H1 (cell line): ENCODE measurements at regions not wholly inside any gene's neighbourhood (a gene's known extent, or its start where the extent isn't known, plus 50 kb on each side); places are given as distances from the start of the nearest gene placed in this dataset.

ENCODE experiments used
- CTCF ChIA-PET: fragments of 300-600 bp; sonication (Branson Sonifier 250); formaldehyde crosslinking; loops from one replicate; lab custom pipeline; 2021; ENCODE audit not compliant: partially characterized antibody; lab: Charles Lee
- POLR2A ChIA-PET: fragments of 300-600 bp; sonication (Branson Sonifier 250); formaldehyde crosslinking; loops from one replicate; lab custom pipeline; 2021; ENCODE audit warnings: inconsistent platforms; ENCODE audit not compliant: partially characterized antibody; lab: Charles Lee
- DNase-seq, 2 experiments: peaks; one replicate each; pipeline versions ENCODE4 v3.0.0 to v3.0.0-alpha.2; 2010 to 2022; ENCODE audit warnings: low spot score in 2 of 2, low read depth in 1 of 2, mixed read lengths in 1 of 2
- FAIRE-seq: peaks from 2 replicates; lab custom pipeline; 2011; peaks lifted over from hg19 to GRCh38; lab: Jason Lieb, UNC
- H2AFZ ChIP-seq: 2 replicates; pipeline ENCODE4 v1.8.1; 2012; ENCODE audit warnings: low read length, inconsistent platforms
- H2AK5ac ChIP-seq: 2 replicates; pipeline ENCODE4 v1.6.1; 2013; ENCODE audit warnings: low read depth, low read length
- H2BK120ac ChIP-seq: replicated peaks from 2 replicates; pipeline ENCODE3; 2013; ENCODE audit warnings: low read depth, low read length, inconsistent platforms
- H2BK12ac ChIP-seq: 2 replicates; pipeline ENCODE4 v1.6.1; 2013; ENCODE audit warnings: low read depth, low read length
- H2BK15ac ChIP-seq: 2 replicates; pipeline ENCODE4 v1.6.1; 2013; ENCODE audit warnings: low read length
- H2BK20ac ChIP-seq: 2 replicates; pipeline ENCODE4 v1.6.1; 2013; ENCODE audit warnings: low read length
- H2BK5ac ChIP-seq: 2 replicates; pipeline ENCODE4 v1.6.1; 2013; ENCODE audit warnings: low read depth, low read length
- H3K14ac ChIP-seq: 2 replicates; pipeline ENCODE4 v1.6.1; 2013; ENCODE audit warnings: inconsistent platforms; ENCODE audit not compliant: insufficient read length
- H3K18ac ChIP-seq: 2 replicates; pipeline ENCODE4 v1.6.1; 2013; ENCODE audit warnings: low read length; ENCODE audit errors: extremely low read depth
- H3K23ac ChIP-seq: 2 replicates; pipeline ENCODE4 v1.6.1; 2013; ENCODE audit warnings: inconsistent platforms; ENCODE audit not compliant: insufficient read length
- H3K23me2 ChIP-seq: 2 replicates; pipeline ENCODE4 v1.6.1; 2013; ENCODE audit warnings: low read depth, low read length
- H3K27ac ChIP-seq: 2 replicates; pipeline ENCODE4 v1.6.1; 2011; ENCODE audit warnings: low read depth, low read length, inconsistent platforms
- H3K27me3 ChIP-seq, 4 experiments: replicated peaks in 1 of 4; 1 replicate in 1 of 4; 2 replicates in 3 of 4; pipeline versions ENCODE4 v1.6.1 to v1.8.1; 2011 to 2013; ENCODE audit warnings: low read length in 3 of 4, mild to moderate bottlenecking in 3 of 4, inconsistent platforms in 2 of 4, mixed read lengths in 2 of 4, moderate library complexity in 1 of 4; ENCODE audit not compliant: control insufficient read depth in 3 of 4, insufficient read depth in 3 of 4; ENCODE audit errors: extremely low read depth in 1 of 4
- H3K36me3 ChIP-seq, 4 experiments: 2 replicates each; pipeline versions ENCODE4 v1.6.1 to v1.8.1; 2011 to 2013; ENCODE audit warnings: mild to moderate bottlenecking in 4 of 4, low read length in 3 of 4, moderate library complexity in 2 of 4, control low read depth in 1 of 4, inconsistent platforms in 1 of 4; ENCODE audit not compliant: insufficient read depth in 4 of 4, control insufficient read depth in 2 of 4
- H3K4ac ChIP-seq: replicated peaks from 2 replicates; pipeline ENCODE3; 2013; ENCODE audit warnings: low read length, low read depth, mixed read lengths, inconsistent platforms; ENCODE audit not compliant: insufficient read length
- H3K4me1 ChIP-seq, 4 experiments: replicated peaks in 1 of 4; 1 replicate in 1 of 4; 2 replicates in 3 of 4; pipeline versions ENCODE4 v1.6.1 to v1.8.1; 2011 to 2013; ENCODE audit warnings: low read length in 3 of 4, inconsistent platforms in 2 of 4, mixed read lengths in 1 of 4; ENCODE audit not compliant: insufficient read depth in 4 of 4, control insufficient read depth in 3 of 4
- H3K4me2 ChIP-seq, 2 experiments: 2 replicates each; pipeline versions ENCODE4 v1.6.1 to v1.8.1; 2011 to 2013; ENCODE audit warnings: low read depth in 2 of 2, low read length in 2 of 2, control low read depth in 1 of 2, inconsistent platforms in 1 of 2, mild to moderate bottlenecking in 1 of 2; ENCODE audit not compliant: insufficient read depth in 1 of 2
- H3K4me3 ChIP-seq, 4 experiments: fragments of 200-600, 300-600 bp in 1 of 4; sonication (generic), shearing (Covaris generic), sonication (Bioruptor Twin) in 1 of 4; 2 replicates each; pipeline versions ENCODE4 v1.5.1 to v1.8.1; 2011 to 2016; ENCODE audit warnings: low read length in 4 of 4, low read depth in 3 of 4, control low read depth in 2 of 4, inconsistent platforms in 2 of 4, mild to moderate bottlenecking in 2 of 4, mixed read lengths in 1 of 4, moderate library complexity in 1 of 4; ENCODE audit not compliant: insufficient read depth in 2 of 4; ENCODE audit errors: extremely low read depth in 1 of 4
- H3K56ac ChIP-seq: replicated peaks from 2 replicates; pipeline ENCODE3; 2013; ENCODE audit warnings: low read depth, mild to moderate bottlenecking, mixed read lengths, low read length, inconsistent platforms; ENCODE audit not compliant: insufficient read length
- H3K79me1 ChIP-seq: 2 replicates; pipeline ENCODE4 v1.6.1; 2013; ENCODE audit warnings: low read depth, low read length, control low read depth
- H3K79me2 ChIP-seq, 2 experiments: 2 replicates each; pipeline versions ENCODE4 v1.6.1 to v1.8.1; 2012 to 2013; ENCODE audit warnings: low read length in 2 of 2, mild to moderate bottlenecking in 2 of 2, inconsistent platforms in 1 of 2; ENCODE audit not compliant: insufficient read depth in 2 of 2, control insufficient read depth in 1 of 2
- H3K9ac ChIP-seq, 4 experiments: replicated peaks in 1 of 4; 1 replicate in 1 of 4; 2 replicates in 3 of 4; pipeline versions ENCODE4 v1.6.1 to v1.8.1; 2011 to 2013; ENCODE audit warnings: low read depth in 3 of 4, low read length in 3 of 4, control low read depth in 2 of 4, mild to moderate bottlenecking in 2 of 4, moderate library complexity in 2 of 4, inconsistent platforms in 1 of 4; ENCODE audit errors: extremely low read depth in 1 of 4
- H3K9me3 ChIP-seq, 2 experiments: 2 replicates each; pipeline versions ENCODE4 v1.6.1 to v1.8.1; 2012 to 2013; ENCODE audit warnings: mild to moderate bottlenecking in 2 of 2, moderate library complexity in 2 of 2, control low read depth in 1 of 2, inconsistent platforms in 1 of 2, low read depth in 1 of 2, low read length in 1 of 2, mixed read lengths in 1 of 2; ENCODE audit not compliant: insufficient read depth in 2 of 2
- H4K20me1 ChIP-seq, 2 experiments: replicated peaks in 1 of 2; 2 replicates each; pipeline versions ENCODE3 to v1.8.1; 2011 to 2013; ENCODE audit warnings: inconsistent platforms in 2 of 2, low read length in 2 of 2, mild to moderate bottlenecking in 1 of 2; ENCODE audit not compliant: insufficient read depth in 2 of 2, control insufficient read depth in 1 of 2
- H4K5ac ChIP-seq: 2 replicates; pipeline ENCODE4 v1.6.1; 2013; ENCODE audit warnings: low read length, low read depth, mixed read lengths, inconsistent platforms; ENCODE audit not compliant: insufficient read length
- H4K8ac ChIP-seq: 2 replicates; pipeline ENCODE4 v1.8.0; 2013; ENCODE audit warnings: mild to moderate bottlenecking, moderate library complexity, low read length, inconsistent platforms; ENCODE audit not compliant: insufficient read depth; ENCODE audit errors: extremely low read depth
- H4K91ac ChIP-seq: replicated peaks from 2 replicates; pipeline ENCODE3; 2013; ENCODE audit warnings: low read length, mixed read lengths, inconsistent platforms; ENCODE audit not compliant: insufficient read length
- EZH2 ChIP-seq: fragments of 200-600 bp; sonication (generic); IDR thresholded peaks from 2 replicates; pipeline ENCODE4 v1.7.1; 2012; ENCODE audit warnings: low read depth, mild to moderate bottlenecking, moderate library complexity, low read length, inconsistent platforms; ENCODE audit not compliant: severe bottlenecking
- KDM4A ChIP-seq: IDR thresholded peaks from one replicate; pipeline ENCODE4 v1.7.1; 2012; ENCODE audit warnings: low read depth, mild to moderate bottlenecking, moderate library complexity, low read length, inconsistent platforms; ENCODE audit not compliant: severe bottlenecking
- PHF8 ChIP-seq: fragments of 200-600 bp; sonication (generic); conservative IDR thresholded peaks from 2 replicates; pipeline ENCODE4 v1.7.1; 2012; ENCODE audit warnings: low read depth, mild to moderate bottlenecking, inconsistent platforms, low read length, moderate library complexity
- SP2 ChIP-seq: IDR thresholded peaks from 2 replicates; pipeline ENCODE4 v1.6.1; 2012; ENCODE audit warnings: mild to moderate bottlenecking, low read length, inconsistent platforms
- SRF ChIP-seq: IDR thresholded peaks from 2 replicates; pipeline ENCODE4 v1.6.1; 2011; ENCODE audit warnings: mild to moderate bottlenecking, low read depth, low read length, moderate library complexity
- SUZ12 ChIP-seq: fragments of 200-600 bp; sonication (generic); IDR thresholded peaks from 2 replicates; pipeline ENCODE4 v1.6.1; 2012; ENCODE audit warnings: mild to moderate bottlenecking, inconsistent platforms, low read length, moderate library complexity, mixed read lengths
- WGBS, 2 experiments: shearing (Covaris generic) in 1 of 2; methylation state at CpG; one replicate each; pipeline versions ENCODE4 v1.1.6 to v1.1.7; 2013 to 2015; ENCODE audit warnings: low lambda C conversion rate in 2 of 2, mixed read lengths in 2 of 2, inconsistent platforms in 1 of 2, low coverage in 1 of 2, missing lambda C conversion rate in 1 of 2; ENCODE audit not compliant: insufficient replicate concordance in 2 of 2, insufficient coverage in 1 of 2, insufficient read length in 1 of 2; ENCODE audit errors: extremely low coverage in 1 of 2, missing lambda C conversion rate in 1 of 2; 5-methylcytosine and 5-hydroxymethylcytosine counted together
- TF ChIP-seq, protein P1 (sequence below), 3 experiments: IDR thresholded peaks; 1 replicate in 2 of 3; 2 replicates in 1 of 3; pipeline versions ENCODE4 v1.5.1 to v1.6.1; 2011; ENCODE audit warnings: low read length in 3 of 3, mild to moderate bottlenecking in 3 of 3, inconsistent platforms in 2 of 3, low read depth in 1 of 3, moderate library complexity in 1 of 3; ENCODE audit not compliant: insufficient read depth in 1 of 3; ENCODE audit errors: control extremely low read depth in 1 of 3
- TF ChIP-seq, protein P2 (sequence below): IDR thresholded peaks from 2 replicates; pipeline ENCODE4 v1.6.1; 2012; ENCODE audit warnings: inconsistent platforms

DNA sequence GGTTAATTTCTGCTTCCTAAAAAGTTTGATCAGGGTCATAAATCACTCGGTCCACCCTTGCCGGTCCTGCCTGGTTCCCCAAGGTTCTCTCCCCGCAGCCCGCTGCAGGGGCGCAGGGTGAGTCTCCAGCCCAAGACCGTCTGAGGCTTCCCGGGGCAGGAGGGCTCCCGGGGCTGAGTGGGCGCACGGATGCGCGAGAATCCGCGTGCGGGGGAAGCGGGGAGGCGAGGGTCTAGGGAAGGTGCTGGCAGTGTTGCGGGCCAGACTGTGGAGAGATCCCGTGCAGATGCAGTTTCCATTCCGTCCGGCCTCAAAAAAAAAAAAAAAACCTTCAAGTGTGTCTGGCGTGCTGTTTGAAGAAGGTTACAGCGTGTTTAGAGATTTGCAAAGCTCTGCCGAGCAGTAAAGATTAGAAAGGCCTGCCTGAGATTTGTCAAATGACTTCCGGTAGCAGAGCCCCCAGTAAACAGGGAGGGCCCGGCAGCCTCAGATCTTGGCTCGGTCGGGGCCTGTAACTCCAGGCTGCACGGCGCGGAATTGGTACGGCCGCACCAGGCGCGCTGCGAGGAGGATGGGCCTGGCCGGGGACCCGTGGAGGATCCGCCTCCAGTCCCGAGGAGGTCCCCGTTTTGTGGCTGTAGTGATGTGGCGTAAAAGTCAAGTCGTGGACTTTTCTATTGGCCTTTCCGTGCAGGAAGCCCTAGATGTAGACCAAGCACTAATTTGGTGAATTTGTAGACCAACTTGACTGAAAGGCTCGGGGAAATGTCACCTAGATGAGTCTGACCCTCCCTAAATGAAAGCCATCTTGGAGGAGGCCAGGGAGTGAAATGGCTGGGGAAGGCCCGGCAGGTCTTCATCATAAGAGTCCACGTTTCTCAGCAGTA lies 293.2 kb upstream of the NFE2L3 start:
- no peak overlapping the region for H3K23ac ChIP-seq
- no peak overlapping the region for H2BK5ac ChIP-seq
- POLR2A ChIA-PET = no interaction called here
- peaks cover 5 to 8% of the 10 kb centered on the region in 2 experiments for H4K20me1 ChIP-seq
- peaks cover 38 to 71% (median 56%) of the 10 kb centered on the region in 4 experiments; a peak in 6 of 7 replicates for H3K27me3 ChIP-seq
- no peaks in the 10 kb centered on the region for H3K79me1 ChIP-seq
- no peak overlapping the region for H3K9ac ChIP-seq
- DNase-seq = peak in 1 of 2 experiments; percentile 72
- no peak overlapping the region for H3K4ac ChIP-seq
- no peak overlapping the region for H2BK20ac ChIP-seq
- WGBS, 2 experiments = 5% methylated on average over 45 of the region's 47 CpGs; no CpG with 5 or more reads in 1 of the 2 experiments
- no peaks in the 10 kb centered on the region for H3K79me2 ChIP-seq
- CTCF ChIA-PET = no interaction called here
- no peak overlapping the region for H3K27ac ChIP-seq
- H2AFZ ChIP-seq = no peak overlapping the region
- no peaks in the 10 kb centered on the region for H3K9me3 ChIP-seq
- no peak overlapping the region for H3K14ac ChIP-seq
- H2BK12ac ChIP-seq = no peak overlapping the region; the same call in 1 of the 2 replicates
- H4K91ac ChIP-seq = no peak overlapping the region
- no peak overlapping the region for H2AK5ac ChIP-seq
- no peaks in the 10 kb centered on the region; a peak in 1 of 8 replicates for H3K36me3 ChIP-seq
- no peak overlapping the region for H2BK120ac ChIP-seq
- no peak overlapping the region; the same call in 1 of the 2 replicates for H4K8ac ChIP-seq
- no peak overlapping the region for H3K56ac ChIP-seq
- H2BK15ac ChIP-seq = no peak overlapping the region; the same call in 1 of the 2 replicates
- H3K23me2 ChIP-seq = peaks cover 6% of the 10 kb centered on the region
- H3K18ac ChIP-seq = no peak overlapping the region
- peaks cover 7 to 20% (median 11%) of the 10 kb centered on the region in 4 experiments for H3K4me1 ChIP-seq
- FAIRE-seq = no peak
- H3K4me3 ChIP-seq = peak overlapping the region; percentile 12 to 66 (median 16); a peak in 5 of 8 replicates
- no peak overlapping the region for H4K5ac ChIP-seq
- peak overlapping the region; percentile 91 to 92 for H3K4me2 ChIP-seq
- peak; percentile 34 for TF ChIP-seq KDM4A
- peak; percentile 91 for TF ChIP-seq EZH2
- no peak for TF ChIP-seq PHF8
- TF ChIP-seq, protein P1, sequence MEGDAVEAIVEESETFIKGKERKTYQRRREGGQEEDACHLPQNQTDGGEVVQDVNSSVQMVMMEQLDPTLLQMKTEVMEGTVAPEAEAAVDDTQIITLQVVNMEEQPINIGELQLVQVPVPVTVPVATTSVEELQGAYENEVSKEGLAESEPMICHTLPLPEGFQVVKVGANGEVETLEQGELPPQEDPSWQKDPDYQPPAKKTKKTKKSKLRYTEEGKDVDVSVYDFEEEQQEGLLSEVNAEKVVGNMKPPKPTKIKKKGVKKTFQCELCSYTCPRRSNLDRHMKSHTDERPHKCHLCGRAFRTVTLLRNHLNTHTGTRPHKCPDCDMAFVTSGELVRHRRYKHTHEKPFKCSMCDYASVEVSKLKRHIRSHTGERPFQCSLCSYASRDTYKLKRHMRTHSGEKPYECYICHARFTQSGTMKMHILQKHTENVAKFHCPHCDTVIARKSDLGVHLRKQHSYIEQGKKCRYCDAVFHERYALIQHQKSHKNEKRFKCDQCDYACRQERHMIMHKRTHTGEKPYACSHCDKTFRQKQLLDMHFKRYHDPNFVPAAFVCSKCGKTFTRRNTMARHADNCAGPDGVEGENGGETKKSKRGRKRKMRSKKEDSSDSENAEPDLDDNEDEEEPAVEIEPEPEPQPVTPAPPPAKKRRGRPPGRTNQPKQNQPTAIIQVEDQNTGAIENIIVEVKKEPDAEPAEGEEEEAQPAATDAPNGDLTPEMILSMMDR (IDR thresholded peaks at IDR 0.05; ENCODE audit: control extremely low read depth in 1 of 3, insufficient read depth in 1 of 3, low read depth in 1 of 3, low read length in 3 of 3) = no peak
- no peak for TF ChIP-seq SRF
- TF ChIP-seq, protein P2, sequence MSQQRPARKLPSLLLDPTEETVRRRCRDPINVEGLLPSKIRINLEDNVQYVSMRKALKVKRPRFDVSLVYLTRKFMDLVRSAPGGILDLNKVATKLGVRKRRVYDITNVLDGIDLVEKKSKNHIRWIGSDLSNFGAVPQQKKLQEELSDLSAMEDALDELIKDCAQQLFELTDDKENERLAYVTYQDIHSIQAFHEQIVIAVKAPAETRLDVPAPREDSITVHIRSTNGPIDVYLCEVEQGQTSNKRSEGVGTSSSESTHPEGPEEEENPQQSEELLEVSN = no peak
- TF ChIP-seq SP2 = no peak
- TF ChIP-seq SUZ12 = peak; percentile 85; the same call in 1 of the 2 replicates
